BLaER1 treated with 17β-estradiol and CSF1 and Interleukin-3, amounts not matched to agents 10 nM and 100 nM (cell line): ENCODE measurements at regions not wholly inside any gene's neighbourhood (a gene's known extent, or its start where the extent isn't known, plus 50 kb on each side); places are given as distances from the start of the nearest gene placed in this dataset.

Source experiments
- H3K27ac ChIP-seq, 11 experiments: shearing (Covaris generic); formaldehyde crosslinking; 2 replicates each; pipeline ENCODE4 v1.8.1; 2022
- H3K27me3 ChIP-seq, 11 experiments: shearing (Covaris generic); formaldehyde crosslinking; 2 replicates each; pipeline ENCODE4 v1.8.1; 2022
- H3K36me3 ChIP-seq, 11 experiments: shearing (Covaris generic); formaldehyde crosslinking; 2 replicates each; pipeline ENCODE4 v1.8.1; 2022
- H3K4me1 ChIP-seq, 10 experiments: shearing (Covaris generic); formaldehyde crosslinking; 2 replicates each; pipeline ENCODE4 v1.8.1; 2022
- H3K4me2 ChIP-seq, 11 experiments: shearing (Covaris generic); formaldehyde crosslinking; 2 replicates each; pipeline ENCODE4 v1.8.1; 2022
- H3K4me3 ChIP-seq, 10 experiments: shearing (Covaris generic); formaldehyde crosslinking; 2 replicates each; pipeline ENCODE4 v1.8.1; 2022
- H3K9ac ChIP-seq, 11 experiments: shearing (Covaris generic); formaldehyde crosslinking; 2 replicates each; pipeline ENCODE4 v1.8.1; 2022
- H3K9me3 ChIP-seq, 11 experiments: shearing (Covaris generic); formaldehyde crosslinking; replicated peaks in 1 of 11; 2 replicates each; pipeline ENCODE4 v1.8.1; 2022
- H4K20me1 ChIP-seq, 11 experiments: shearing (Covaris generic); formaldehyde crosslinking; 2 replicates each; pipeline ENCODE4 v1.8.1; 2022
- Cebpa-rat ChIP-seq, 11 experiments: shearing (Covaris generic); IDR thresholded peaks; 2 replicates each; pipeline ENCODE4 v1.8.1; 2022

- no peak overlapping the region for H3K27ac ChIP-seq
- H3K9ac ChIP-seq = no peak overlapping the region
- no peaks in the 10 kb centered on the region for H3K4me1 ChIP-seq
- no peak for TF ChIP-seq Cebpa-rat (IDR thresholded peaks at IDR 0.05)
- H3K4me2 ChIP-seq = no peak overlapping the region
- no peaks in the 10 kb centered on the region for H3K9me3 ChIP-seq
- H4K20me1 ChIP-seq = no peaks in the 10 kb centered on the region
- no peak overlapping the region for H3K4me3 ChIP-seq
- no peaks in the 10 kb centered on the region for H3K27me3 ChIP-seq
- no peaks in the 10 kb centered on the region for H3K36me3 ChIP-seq
Measured at GRCh38 chr4:173821876-173822275, 291.8 kb upstream of the HAND2 start.

GRCh38 chr4:173821036-173821435, 291.0 kb upstream of the HAND2 start:
- no peak overlapping the region for H3K4me3 ChIP-seq
- H3K36me3 ChIP-seq = no peaks in the 10 kb centered on the region
- no peaks in the 10 kb centered on the region for H4K20me1 ChIP-seq
- H3K4me2 ChIP-seq = no peak overlapping the region
- H3K27ac ChIP-seq = no peak overlapping the region
- no peaks in the 10 kb centered on the region for H3K9me3 ChIP-seq
- H3K27me3 ChIP-seq = no peaks in the 10 kb centered on the region
- no peaks in the 10 kb centered on the region for H3K4me1 ChIP-seq
- no peak overlapping the region for H3K9ac ChIP-seq
- TF ChIP-seq Cebpa-rat (IDR thresholded peaks at IDR 0.05) = no peak

- H3K9ac ChIP-seq = no peak overlapping the region
- H3K4me2 ChIP-seq = no peak overlapping the region
- no peaks in the 10 kb centered on the region for H4K20me1 ChIP-seq
- no peaks in the 10 kb centered on the region for H3K27me3 ChIP-seq
- H3K4me1 ChIP-seq = no peaks in the 10 kb centered on the region
- no peaks in the 10 kb centered on the region for H3K36me3 ChIP-seq
- no peak overlapping the region for H3K27ac ChIP-seq
- H3K9me3 ChIP-seq = no peaks in the 10 kb centered on the region
- no peak for TF ChIP-seq Cebpa-rat (IDR thresholded peaks at IDR 0.05)
- H3K4me3 ChIP-seq = no peak overlapping the region
Measured at GRCh38 chr4:173807347-173807746, 277.3 kb upstream of the HAND2 start.

- Histone ChIP-seq H3K4me1 (no peaks in the 10 kb centered on the region), H3K4me3 (no peak overlapping the region), H3K9ac (no peak overlapping the region), H3K27ac (no peak overlapping the region), H3K9me3 (no peaks in the 10 kb centered on the region), H4K20me1 (no peaks in the 10 kb centered on the region), H3K27me3 (no peaks in the 10 kb centered on the region), H3K36me3 (no peaks in the 10 kb centered on the region), H3K4me2 (no peak overlapping the region)
- TF ChIP-seq Cebpa-rat (IDR thresholded peaks at IDR 0.05) = no peak
Measured at GRCh38 chr4:173805884-173806283, 275.9 kb upstream of the HAND2 start.

GRCh38 chr4:173802662-173803022, 272.6 kb upstream of the HAND2 start:
- no peak overlapping the region for H3K4me3 ChIP-seq
- no peaks in the 10 kb centered on the region for H3K4me1 ChIP-seq
- no peaks in the 10 kb centered on the region for H4K20me1 ChIP-seq
- H3K9me3 ChIP-seq = peaks cover 0 to 3% (median 0%) of the 10 kb centered on the region in 11 experiments; a peak in 1 of 22 replicates
- H3K36me3 ChIP-seq = no peaks in the 10 kb centered on the region
- H3K4me2 ChIP-seq = no peak overlapping the region
- H3K27me3 ChIP-seq = no peaks in the 10 kb centered on the region
- H3K9ac ChIP-seq = no peak overlapping the region
- TF ChIP-seq Cebpa-rat (IDR thresholded peaks at IDR 0.05) = no peak
- H3K27ac ChIP-seq = no peak overlapping the region

- H3K27me3 ChIP-seq = no peaks in the 10 kb centered on the region
- no peak for TF ChIP-seq Cebpa-rat (IDR thresholded peaks at IDR 0.05)
- no peaks in the 10 kb centered on the region for H3K36me3 ChIP-seq
- H3K9ac ChIP-seq = no peak overlapping the region
- H3K4me3 ChIP-seq = no peak overlapping the region
- peaks cover 0 to 3% (median 0%) of the 10 kb centered on the region in 11 experiments; a peak in 1 of 22 replicates for H3K9me3 ChIP-seq
- no peaks in the 10 kb centered on the region for H3K4me1 ChIP-seq
- no peaks in the 10 kb centered on the region for H4K20me1 ChIP-seq
- no peak overlapping the region for H3K4me2 ChIP-seq
- no peak overlapping the region for H3K27ac ChIP-seq
Measured at GRCh38 chr4:173801876-173802661, 272.0 kb upstream of the HAND2 start.

- no peak overlapping the region for H3K27ac ChIP-seq
- peaks cover 0 to 3% (median 0%) of the 10 kb centered on the region in 11 experiments; a peak in 1 of 22 replicates for H3K9me3 ChIP-seq
- no peak for TF ChIP-seq Cebpa-rat (IDR thresholded peaks at IDR 0.05)
- no peaks in the 10 kb centered on the region for H3K36me3 ChIP-seq
- H3K9ac ChIP-seq = no peak overlapping the region
- no peak overlapping the region for H3K4me2 ChIP-seq
- H3K4me3 ChIP-seq = no peak overlapping the region
- no peaks in the 10 kb centered on the region for H3K27me3 ChIP-seq
- H4K20me1 ChIP-seq = no peaks in the 10 kb centered on the region
- no peaks in the 10 kb centered on the region for H3K4me1 ChIP-seq
Measured at GRCh38 chr4:173801361-173801760, 271.3 kb upstream of the HAND2 start.

- H4K20me1 ChIP-seq = no peaks in the 10 kb centered on the region
- no peak for TF ChIP-seq Cebpa-rat (IDR thresholded peaks at IDR 0.05)
- no peaks in the 10 kb centered on the region for H3K27me3 ChIP-seq
- peaks cover 0 to 3% (median 0%) of the 10 kb centered on the region in 11 experiments; a peak in 1 of 22 replicates for H3K9me3 ChIP-seq
- H3K36me3 ChIP-seq = no peaks in the 10 kb centered on the region
- H3K4me3 ChIP-seq = no peak overlapping the region
- H3K9ac ChIP-seq = no peak overlapping the region
- H3K4me2 ChIP-seq = no peak overlapping the region
- no peak overlapping the region for H3K27ac ChIP-seq
- no peaks in the 10 kb centered on the region for H3K4me1 ChIP-seq
Measured at GRCh38 chr4:173797296-173797695, 267.3 kb upstream of the HAND2 start.

GRCh38 chr4:173794662-173795061, 264.6 kb upstream of the HAND2 start:
- no peak for TF ChIP-seq Cebpa-rat (IDR thresholded peaks at IDR 0.05)
- no peaks in the 10 kb centered on the region for H4K20me1 ChIP-seq
- H3K36me3 ChIP-seq = no peaks in the 10 kb centered on the region
- no peak overlapping the region for H3K27ac ChIP-seq
- no peaks in the 10 kb centered on the region for H3K27me3 ChIP-seq
- no peak overlapping the region for H3K4me3 ChIP-seq
- no peak overlapping the region for H3K9ac ChIP-seq
- H3K9me3 ChIP-seq = peaks cover 0 to 3% (median 0%) of the 10 kb centered on the region in 11 experiments; a peak in 1 of 22 replicates
- H3K4me2 ChIP-seq = no peak overlapping the region
- no peaks in the 10 kb centered on the region for H3K4me1 ChIP-seq

GRCh38 chr4:173793937-173794510, 264.0 kb upstream of the HAND2 start:
- H3K4me2 ChIP-seq = no peak overlapping the region

More at GRCh38 chr4:173793937-173794510, 264.0 kb upstream of the HAND2 start:
- Histone ChIP-seq H3K27me3 (no peaks in the 10 kb centered on the region), H4K20me1 (no peaks in the 10 kb centered on the region), H3K36me3 (no peaks in the 10 kb centered on the region), H3K4me1 (no peaks in the 10 kb centered on the region), H3K9ac (no peak overlapping the region), H3K4me3 (no peak overlapping the region), H3K9me3 (peaks cover 0 to 3% (median 0%) of the 10 kb centered on the region in 11 experiments; a peak in 1 of 22 replicates), H3K27ac (no peak overlapping the region)
- no peak for TF ChIP-seq Cebpa-rat (IDR thresholded peaks at IDR 0.05)
